CD4-positive, CD25-positive, alpha-beta regulatory T cell (primary cell): ENCODE measurements at regions not wholly inside any gene's neighbourhood (a gene's known extent, or its start where the extent isn't known, plus 50 kb on each side); places are given as distances from the start of the nearest gene placed in this dataset.

Experiments
- ATAC-seq, 2 donors: fragments of 150-1000 bp; cut with Tn5 transposase; one replicate each; pipeline ENCODE4 v1.10.0; 2021; ENCODE audit warnings: low read depth in 2 of 2, moderate number of reproducible peaks in 2 of 2, moderate library complexity in 1 of 2
- DNase-seq, 3 donors: peaks; one replicate each; pipeline versions ENCODE4 v3.0.0 to v3.0.0-alpha.2; 2012 to 2022; ENCODE audit warnings: mixed read lengths in 1 of 3
- H3K27ac ChIP-seq: one replicate; pipeline ENCODE4 v1.7.0; 2013; ENCODE audit warnings: mild to moderate bottlenecking, low read length; ENCODE audit not compliant: insufficient read depth, poor library complexity, severe bottlenecking
- H3K27me3 ChIP-seq: one replicate; pipeline ENCODE4 v1.7.0; 2013; ENCODE audit warnings: low read length; ENCODE audit not compliant: control insufficient read depth, insufficient read depth
- H3K36me3 ChIP-seq: one replicate; pipeline ENCODE4 v1.7.0; 2013; ENCODE audit warnings: mild to moderate bottlenecking, low read length, moderate library complexity; ENCODE audit not compliant: control insufficient read depth, insufficient read depth
- H3K4me1 ChIP-seq: 2 replicates; pipeline ENCODE4 v1.7.0; 2013; ENCODE audit warnings: mild to moderate bottlenecking, low read length; ENCODE audit not compliant: insufficient read depth, control insufficient read depth, poor library complexity, severe bottlenecking
- H3K4me3 ChIP-seq: one replicate; pipeline ENCODE4 v1.7.0; 2013; ENCODE audit warnings: low read depth, mild to moderate bottlenecking, low read length, moderate library complexity
- H3K9me3 ChIP-seq, 2 experiments: 1 replicate in 1 of 2; 2 replicates in 1 of 2; pipeline ENCODE4 v1.7.0; 2013; ENCODE audit warnings: low read length in 2 of 2, mild to moderate bottlenecking in 1 of 2, moderate library complexity in 1 of 2; ENCODE audit not compliant: control insufficient read depth in 2 of 2
- H3K27ac Mint-ChIP-seq, 3 donors: one replicate each; pipeline ENCODE4 v1.8.0; 2020 to 2022; ENCODE audit warnings: mild to moderate bottlenecking in 3 of 3, mixed read lengths in 3 of 3, moderate library complexity in 2 of 3
- H3K27me3 Mint-ChIP-seq: one replicate; pipeline ENCODE4 v1.8.0; 2022; ENCODE audit warnings: mild to moderate bottlenecking, mixed read lengths
- H3K36me3 Mint-ChIP-seq: one replicate; pipeline ENCODE4 v1.8.0; 2020; ENCODE audit warnings: mixed read lengths
- H3K4me1 Mint-ChIP-seq, 4 donors: one replicate each; pipeline ENCODE4 v1.8.0; 2020 to 2022; ENCODE audit warnings: mixed read lengths in 4 of 4, mild to moderate bottlenecking in 1 of 4
- H3K4me3 Mint-ChIP-seq, 4 donors: one replicate each; pipeline ENCODE4 v1.8.0; 2020 to 2022; ENCODE audit warnings: mild to moderate bottlenecking in 4 of 4, mixed read lengths in 4 of 4, moderate library complexity in 3 of 4
- H3K9me3 Mint-ChIP-seq, 7 donors: one replicate each; pipeline ENCODE4 v1.8.0; 2020 to 2022; ENCODE audit warnings: mixed read lengths in 7 of 7, mild to moderate bottlenecking in 3 of 7, moderate library complexity in 2 of 7

DNA sequence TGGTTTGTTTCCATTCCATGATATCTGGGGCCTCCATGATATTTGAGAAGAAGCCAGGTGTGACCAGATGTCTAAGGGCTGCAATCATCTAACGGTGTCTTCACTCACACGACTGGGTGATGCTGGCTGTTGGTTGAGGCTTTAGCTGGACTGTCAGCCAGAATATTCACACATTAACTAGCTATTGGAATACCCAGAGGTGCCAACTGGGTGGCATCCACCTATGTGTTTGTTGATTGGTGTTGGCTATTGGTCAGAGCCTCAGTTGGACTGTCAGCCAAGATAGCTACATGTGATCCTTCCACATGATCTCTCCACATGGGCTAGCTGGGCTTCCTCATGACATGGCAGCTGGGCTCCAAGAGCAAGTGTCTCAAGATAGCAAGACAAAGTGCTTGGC, 117.4 kb downstream of the CDCA7 start:
- Mint-ChIP-seq H3K9me3 (peaks cover 2 to 12% (median 4%) of the 10 kb centered on the region in 7 donors), H3K4me3 (no peak overlapping the region), H3K36me3 (peaks cover 3% of the 10 kb centered on the region), H3K27ac (peak overlapping the region in 1 of 3 donors; percentile 13), H3K4me1 (no peaks in the 10 kb centered on the region), H3K27me3 (peaks cover 36% of the 10 kb centered on the region)
- peaks cover 7% of the 10 kb centered on the region for H3K27me3 ChIP-seq
- DNase-seq = no peak
- H3K27ac ChIP-seq = no peak overlapping the region
- H3K4me1 ChIP-seq = no peaks in the 10 kb centered on the region
- ATAC-seq = no peak
- H3K9me3 ChIP-seq = no peaks in the 10 kb centered on the region
- no peaks in the 10 kb centered on the region for H3K36me3 ChIP-seq
- H3K4me3 ChIP-seq = no peak overlapping the region

DNA sequence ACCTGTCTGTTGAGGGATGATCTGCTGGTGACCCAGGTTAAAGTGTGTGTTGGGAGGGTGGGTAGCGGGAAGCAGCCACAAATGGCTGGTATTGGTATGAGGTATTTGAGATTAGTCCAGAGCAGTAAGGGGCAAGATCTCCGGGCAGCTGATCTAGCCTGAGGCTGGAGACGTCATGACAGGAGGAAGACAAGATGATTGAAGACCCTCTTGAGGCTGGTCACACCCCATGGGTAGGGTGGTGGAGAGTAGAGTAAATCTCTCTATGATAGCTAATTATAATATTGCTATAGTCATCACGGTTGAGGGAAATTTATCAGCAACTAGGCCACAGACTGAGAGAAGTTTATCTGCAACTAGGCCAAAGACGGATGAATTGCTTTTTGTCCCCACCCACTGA, 128.5 kb downstream of the CDCA7 start:
- Histone ChIP-seq H3K9me3 (no peaks in the 10 kb centered on the region), H3K27ac (no peak overlapping the region), H3K4me3 (no peak overlapping the region), H3K36me3 (no peaks in the 10 kb centered on the region), H3K27me3 (peaks cover 3% of the 10 kb centered on the region), H3K4me1 (no peaks in the 10 kb centered on the region)
- ATAC-seq (no peak), DNase-seq (no peak)
- Mint-ChIP-seq H3K36me3 (no peaks in the 10 kb centered on the region), H3K27ac (no peak overlapping the region), H3K27me3 (no peaks in the 10 kb centered on the region), H3K4me1 (no peaks in the 10 kb centered on the region), H3K9me3 (peaks cover 0 to 2% (median 0%) of the 10 kb centered on the region in 7 donors), H3K4me3 (no peak overlapping the region)

GRCh38 chr2:173488861-173489260, 134.2 kb downstream of the CDCA7 start:
- Mint-ChIP-seq H3K9me3 (peaks cover 0 to 4% (median 0%) of the 10 kb centered on the region in 7 donors), H3K27me3 (peaks cover 5% of the 10 kb centered on the region), H3K4me1 (no peaks in the 10 kb centered on the region), H3K27ac (no peak overlapping the region), H3K4me3 (no peak overlapping the region), H3K36me3 (no peaks in the 10 kb centered on the region)
- H3K27ac ChIP-seq = no peak overlapping the region
- no peaks in the 10 kb centered on the region for H3K9me3 ChIP-seq
- no peak overlapping the region for H3K4me3 ChIP-seq
- no peaks in the 10 kb centered on the region for H3K27me3 ChIP-seq
- DNase-seq (no peak), ATAC-seq (no peak)
- H3K36me3 ChIP-seq = no peaks in the 10 kb centered on the region
- no peaks in the 10 kb centered on the region for H3K4me1 ChIP-seq

- Mint-ChIP-seq H3K36me3 (no peaks in the 10 kb centered on the region), H3K27me3 (peaks cover 5% of the 10 kb centered on the region), H3K4me1 (no peaks in the 10 kb centered on the region), H3K9me3 (peaks cover 0 to 4% (median 0%) of the 10 kb centered on the region in 7 donors), H3K4me3 (no peak overlapping the region), H3K27ac (no peak overlapping the region)
- H3K36me3 ChIP-seq = no peaks in the 10 kb centered on the region
- no peak overlapping the region for H3K27ac ChIP-seq
- no peaks in the 10 kb centered on the region for H3K27me3 ChIP-seq
- no peaks in the 10 kb centered on the region for H3K9me3 ChIP-seq
- DNase-seq (no peak), ATAC-seq (no peak)
- no peak overlapping the region for H3K4me3 ChIP-seq
- H3K4me1 ChIP-seq = no peaks in the 10 kb centered on the region
These were observed 136.7 kb downstream of the CDCA7 start for GRCh38 chr2:173491418-173491817.

DNA sequence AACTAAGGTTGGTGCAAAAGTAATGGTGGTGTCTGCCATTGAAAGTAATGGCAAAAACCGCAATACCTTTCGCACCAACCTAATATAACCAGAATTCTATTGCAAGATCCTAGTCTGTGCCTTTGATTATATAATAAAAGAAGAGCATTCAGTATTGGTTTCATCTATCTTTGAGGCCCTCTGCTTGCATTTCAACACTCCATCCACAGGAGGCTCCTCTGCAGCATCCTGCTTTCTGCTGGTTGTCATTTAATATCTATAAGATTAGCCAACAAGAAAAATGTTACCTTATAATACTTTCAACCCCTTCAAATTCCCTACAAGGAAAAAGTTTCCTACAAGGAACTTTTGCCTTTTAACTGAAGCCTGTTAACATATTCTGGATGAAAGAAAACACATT, 139.2 kb downstream of the CDCA7 start:
- no peak for ATAC-seq
- H3K27me3 ChIP-seq = no peaks in the 10 kb centered on the region

DNA sequence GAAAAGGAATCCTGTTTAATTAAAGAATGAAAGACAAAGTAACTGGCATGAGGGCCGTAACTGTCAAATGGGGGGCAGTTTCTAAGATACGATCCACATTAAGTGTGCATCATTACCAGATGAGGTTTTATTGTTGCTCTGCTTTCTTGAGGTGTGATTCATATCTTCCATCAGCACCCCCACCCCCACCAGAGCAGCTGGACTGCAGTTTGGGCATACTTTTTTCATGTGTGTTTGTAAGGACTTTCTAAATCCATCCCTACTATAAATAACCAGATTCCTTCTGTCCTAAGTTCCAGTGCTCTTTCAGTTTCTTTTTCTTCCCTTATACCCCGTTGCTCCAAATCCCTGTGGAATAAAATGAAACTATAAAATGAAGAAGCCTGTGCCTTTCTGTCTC, 142.1 kb downstream of the CDCA7 start:
- ATAC-seq (no peak), DNase-seq (no peak)
- Mint-ChIP-seq H3K27me3 (peaks cover 5% of the 10 kb centered on the region), H3K9me3 (peaks cover 0 to 6% (median 2%) of the 10 kb centered on the region in 7 donors), H3K4me3 (no peak overlapping the region), H3K27ac (no peak overlapping the region), H3K4me1 (no peaks in the 10 kb centered on the region), H3K36me3 (no peaks in the 10 kb centered on the region)
- no peaks in the 10 kb centered on the region for H3K27me3 ChIP-seq
- no peaks in the 10 kb centered on the region for H3K36me3 ChIP-seq
- no peak overlapping the region for H3K27ac ChIP-seq
- no peak overlapping the region for H3K4me3 ChIP-seq
- peaks cover 0 to 2% of the 10 kb centered on the region in 2 experiments for H3K9me3 ChIP-seq
- no peaks in the 10 kb centered on the region for H3K4me1 ChIP-seq

More for the DNA sequence above, 139.2 kb downstream of the CDCA7 start:
- no peak for DNase-seq
- no peaks in the 10 kb centered on the region for H3K36me3 ChIP-seq
- no peak overlapping the region for H3K4me3 ChIP-seq
- Mint-ChIP-seq H3K27ac (no peak overlapping the region), H3K9me3 (peaks cover 0 to 4% (median 0%) of the 10 kb centered on the region in 7 donors), H3K27me3 (peaks cover 5% of the 10 kb centered on the region), H3K36me3 (no peaks in the 10 kb centered on the region), H3K4me1 (no peaks in the 10 kb centered on the region), H3K4me3 (no peak overlapping the region)
- H3K4me1 ChIP-seq = no peaks in the 10 kb centered on the region
- no peaks in the 10 kb centered on the region for H3K9me3 ChIP-seq
- no peak overlapping the region for H3K27ac ChIP-seq

DNA sequence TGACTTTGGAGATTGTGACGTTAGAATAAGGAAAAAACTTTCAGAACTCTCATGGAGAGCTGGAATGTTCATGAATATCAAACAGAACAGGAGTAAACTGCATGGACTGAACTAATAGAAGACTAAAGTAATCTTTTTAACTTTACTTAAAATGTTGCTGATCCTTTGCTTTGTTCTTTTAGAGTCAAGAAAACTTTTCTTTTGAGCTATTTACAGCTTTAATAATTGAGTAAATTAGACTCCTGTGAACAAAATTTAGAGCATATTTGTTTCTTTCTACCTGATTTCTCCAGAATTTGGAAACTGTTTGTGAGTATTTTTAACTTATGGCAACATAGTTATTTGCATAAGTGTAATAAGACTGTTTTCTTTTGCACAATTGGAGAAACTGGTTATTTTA, 146.3 kb downstream of the CDCA7 start:
- H3K27me3 Mint-ChIP-seq = no peaks in the 10 kb centered on the region
- ATAC-seq = no peak
- H3K36me3 ChIP-seq = no peaks in the 10 kb centered on the region
- no peaks in the 10 kb centered on the region for H3K4me1 Mint-ChIP-seq
- H3K4me3 ChIP-seq = no peak overlapping the region
- no peak overlapping the region for H3K27ac Mint-ChIP-seq
- H3K4me1 ChIP-seq = no peaks in the 10 kb centered on the region
- DNase-seq = no peak
- H3K9me3 Mint-ChIP-seq = peaks cover 0 to 8% (median 3%) of the 10 kb centered on the region in 7 donors
- no peak overlapping the region for H3K4me3 Mint-ChIP-seq
- no peak overlapping the region for H3K27ac ChIP-seq
- H3K27me3 ChIP-seq = no peaks in the 10 kb centered on the region
- peaks cover 0 to 2% of the 10 kb centered on the region in 2 experiments for H3K9me3 ChIP-seq
- H3K36me3 Mint-ChIP-seq = no peaks in the 10 kb centered on the region

DNA sequence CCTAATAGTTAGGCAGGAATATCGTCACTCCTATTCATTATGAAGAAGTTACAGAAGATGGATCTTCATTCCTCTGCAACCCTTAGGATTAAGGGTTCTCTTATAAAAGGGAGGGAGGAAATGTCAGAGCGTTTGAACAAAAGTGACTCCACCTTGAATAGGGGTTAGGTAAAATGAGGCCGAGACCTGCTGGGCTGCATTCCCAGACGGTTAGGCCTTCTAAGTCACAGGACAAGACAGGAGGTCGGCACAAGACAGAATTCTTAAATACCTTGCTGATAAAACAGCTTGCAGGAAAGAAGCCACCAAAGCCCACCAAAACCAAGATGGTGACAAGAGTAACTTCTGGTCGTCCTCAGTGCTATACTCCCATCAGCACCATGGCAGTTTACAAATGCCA, 147.6 kb downstream of the CDCA7 start:
- Histone ChIP-seq H3K27me3 (no peaks in the 10 kb centered on the region), H3K27ac (no peak overlapping the region), H3K4me1 (no peaks in the 10 kb centered on the region), H3K4me3 (no peak overlapping the region), H3K9me3 (peaks cover 0 to 2% of the 10 kb centered on the region in 2 experiments), H3K36me3 (no peaks in the 10 kb centered on the region)
- H3K4me3 Mint-ChIP-seq = no peak overlapping the region
- no peaks in the 10 kb centered on the region for H3K4me1 Mint-ChIP-seq
- no peaks in the 10 kb centered on the region for H3K36me3 Mint-ChIP-seq
- no peaks in the 10 kb centered on the region for H3K27me3 Mint-ChIP-seq
- peaks cover 0 to 8% (median 3%) of the 10 kb centered on the region in 7 donors for H3K9me3 Mint-ChIP-seq
- DNase-seq = no peak
- peak overlapping the region in 1 of 3 donors; percentile 27 for H3K27ac Mint-ChIP-seq
- no peak for ATAC-seq
